Trophoblast cell (in vitro differentiated cells and primary cell): ENCODE measurements at regions not wholly inside any gene's neighbourhood (a gene's known extent, or its start where the extent isn't known, plus 50 kb on each side); places are given as distances from the start of the nearest gene placed in this dataset.
"Not testable (repeated sequence)": the region's sequence is repeated elsewhere in the genome, so short reads cannot be mapped to it uniquely, and the experiment has no call there.

Experiments used
- DNase-seq, 2 donors: peaks; one replicate each; pipeline ENCODE4 v3.0.0-alpha.2; 2016
- H2AFZ ChIP-seq: 2 replicates; pipeline ENCODE4 v1.6.1; 2013; ENCODE audit warnings: low read length, moderate library complexity, mild to moderate bottlenecking; ENCODE audit not compliant: insufficient read depth, poor library complexity
- H2AK5ac ChIP-seq: 2 replicates; pipeline ENCODE4 v1.6.1; 2013; ENCODE audit warnings: mild to moderate bottlenecking, low read length
- H2BK120ac ChIP-seq: 2 replicates; pipeline ENCODE4 v1.6.1; 2013; ENCODE audit warnings: low read length, mild to moderate bottlenecking, moderate library complexity; ENCODE audit not compliant: insufficient read depth, poor library complexity
- H2BK12ac ChIP-seq: 2 replicates; pipeline ENCODE4 v1.6.1; 2013; ENCODE audit warnings: mild to moderate bottlenecking, low read length, moderate library complexity
- H2BK5ac ChIP-seq: 2 replicates; pipeline ENCODE4 v1.6.1; 2013; ENCODE audit warnings: low read length, low read depth, moderate library complexity, mild to moderate bottlenecking; ENCODE audit not compliant: poor library complexity
- H3K14ac ChIP-seq: 2 replicates; pipeline ENCODE4 v1.6.1; 2013; ENCODE audit warnings: mild to moderate bottlenecking, low read length
- H3K18ac ChIP-seq: 2 replicates; pipeline ENCODE4 v1.6.1; 2013; ENCODE audit warnings: mild to moderate bottlenecking, low read length
- H3K23ac ChIP-seq: 2 replicates; pipeline ENCODE4 v1.6.1; 2013; ENCODE audit warnings: low read length
- H3K27ac ChIP-seq: 2 replicates; pipeline ENCODE4 v1.5.1; 2013; ENCODE audit warnings: low read depth, mild to moderate bottlenecking, inconsistent platforms, low read length, moderate library complexity
- H3K27me3 ChIP-seq: 2 replicates; pipeline ENCODE4 v1.6.1; 2013; ENCODE audit warnings: inconsistent platforms, mild to moderate bottlenecking, low read length, moderate library complexity; ENCODE audit not compliant: insufficient read depth
- H3K36me3 ChIP-seq, 2 experiments: 1 replicate in 1 of 2; 2 replicates in 1 of 2; pipeline ENCODE4 v1.6.1; 2013; ENCODE audit warnings: low read length in 2 of 2, mild to moderate bottlenecking in 2 of 2, moderate library complexity in 1 of 2; ENCODE audit not compliant: insufficient read depth in 2 of 2, control insufficient read depth in 1 of 2
- H3K4ac ChIP-seq: 2 replicates; pipeline ENCODE4 v1.6.1; 2013; ENCODE audit warnings: low read depth, mild to moderate bottlenecking, low read length, moderate library complexity
- H3K4me1 ChIP-seq, 2 experiments: 1 replicate in 1 of 2; 2 replicates in 1 of 2; pipeline ENCODE4 v1.6.1; 2013; ENCODE audit warnings: low read length in 2 of 2, mild to moderate bottlenecking in 2 of 2, moderate library complexity in 1 of 2; ENCODE audit not compliant: insufficient read depth in 2 of 2, control insufficient read depth in 1 of 2
- H3K4me2 ChIP-seq: 2 replicates; pipeline ENCODE4 v1.6.1; 2013; ENCODE audit warnings: inconsistent platforms, mild to moderate bottlenecking, low read length, moderate library complexity
- H3K4me3 ChIP-seq: 2 replicates; pipeline ENCODE4 v1.5.1; 2013; ENCODE audit warnings: mild to moderate bottlenecking, low read depth, low read length, inconsistent platforms
- H3K79me1 ChIP-seq: one replicate; pipeline ENCODE4 v1.6.1; 2013; ENCODE audit warnings: low read length
- H3K79me2 ChIP-seq: 2 replicates; pipeline ENCODE4 v1.6.1; 2013; ENCODE audit warnings: low read length, mild to moderate bottlenecking; ENCODE audit not compliant: control insufficient read depth, insufficient read depth, poor library complexity
- H3K9ac ChIP-seq: 2 replicates; pipeline ENCODE4 v1.6.1; 2013; ENCODE audit warnings: mild to moderate bottlenecking, low read length
- H3K9me3 ChIP-seq: 2 replicates; pipeline ENCODE4 v1.6.1; 2013; ENCODE audit warnings: low read depth, mild to moderate bottlenecking, control low read depth, inconsistent platforms, low read length; ENCODE audit not compliant: insufficient read depth
- H4K12ac ChIP-seq: 2 replicates; pipeline ENCODE4 v1.6.1; 2013; ENCODE audit warnings: low read depth, mild to moderate bottlenecking, low read length, moderate library complexity
- H4K8ac ChIP-seq: 2 replicates; pipeline ENCODE4 v1.6.1; 2013; ENCODE audit warnings: low read depth, mild to moderate bottlenecking, low read length, moderate library complexity
- H4K91ac ChIP-seq: one replicate; pipeline ENCODE4 v1.6.1; 2013; ENCODE audit warnings: low read depth, mild to moderate bottlenecking, low read length, moderate library complexity
- WGBS: extraction: QIAGEN DNeasy Blood & Tissue Kit; methylation state at CpG from one replicate; pipeline ENCODE4 v1.1.7; 2013; ENCODE audit warnings: missing lambda C conversion rate; ENCODE audit not compliant: insufficient read length, insufficient coverage; ENCODE audit errors: extremely low coverage; 5-methylcytosine and 5-hydroxymethylcytosine counted together

GRCh38 chr3:75235631-75236030, 428.5 kb upstream of the FRG2C start:
- DNase-seq: no peak
- Histone ChIP-seq H3K23ac (no peak overlapping the region), H4K91ac (no peak overlapping the region), H4K12ac (no peak overlapping the region), H4K8ac (no peak overlapping the region), H3K79me1 (no peaks in the 10 kb centered on the region), H3K9me3 (no peaks in the 10 kb centered on the region), H2AK5ac (no peak overlapping the region), H3K9ac (no peak overlapping the region), H3K4me1 (no peaks in the 10 kb centered on the region), H2BK5ac (no peak overlapping the region), H3K79me2 (no peaks in the 10 kb centered on the region), H3K4me2 (no peak overlapping the region), H3K27ac (no peak overlapping the region), H3K4me3 (no peak overlapping the region), H3K14ac (no peak overlapping the region), H3K36me3 (no peaks in the 10 kb centered on the region), H2AFZ (no peak overlapping the region), H3K18ac (no peak overlapping the region), H3K4ac (no peak overlapping the region), H2BK12ac (no peak overlapping the region), H3K27me3 (no peaks in the 10 kb centered on the region), H2BK120ac (no peak overlapping the region)
- WGBS: no CpG with 5 or more reads among the region's 4 CpGs

GRCh38 chr3:75237053-75237452, 427.1 kb upstream of the FRG2C start:
- no peaks in the 10 kb centered on the region for H3K9me3 ChIP-seq
- no peaks in the 10 kb centered on the region for H3K27me3 ChIP-seq
- H3K79me1 ChIP-seq: no peaks in the 10 kb centered on the region
- no peak overlapping the region for H3K4me3 ChIP-seq
- no peak overlapping the region for H4K8ac ChIP-seq
- H4K12ac ChIP-seq: no peak overlapping the region
- no peak overlapping the region for H2AK5ac ChIP-seq
- no CpG with 5 or more reads among the region's 1 CpG for WGBS
- no peak overlapping the region for H3K18ac ChIP-seq
- no peak overlapping the region for H3K9ac ChIP-seq
- DNase-seq: peak in 1 of 2 donors; percentile 64
- no peaks in the 10 kb centered on the region for H3K79me2 ChIP-seq
- no peak overlapping the region for H2BK12ac ChIP-seq
- no peak overlapping the region for H3K4me2 ChIP-seq
- H2BK5ac ChIP-seq: no peak overlapping the region
- H4K91ac ChIP-seq: no peak overlapping the region
- H3K4me1 ChIP-seq: no peaks in the 10 kb centered on the region
- H3K27ac ChIP-seq: no peak overlapping the region
- H2AFZ ChIP-seq: no peak overlapping the region
- no peaks in the 10 kb centered on the region for H3K36me3 ChIP-seq
- H3K4ac ChIP-seq: no peak overlapping the region
- no peak overlapping the region for H3K23ac ChIP-seq
- no peak overlapping the region for H2BK120ac ChIP-seq
- no peak overlapping the region for H3K14ac ChIP-seq

DNA sequence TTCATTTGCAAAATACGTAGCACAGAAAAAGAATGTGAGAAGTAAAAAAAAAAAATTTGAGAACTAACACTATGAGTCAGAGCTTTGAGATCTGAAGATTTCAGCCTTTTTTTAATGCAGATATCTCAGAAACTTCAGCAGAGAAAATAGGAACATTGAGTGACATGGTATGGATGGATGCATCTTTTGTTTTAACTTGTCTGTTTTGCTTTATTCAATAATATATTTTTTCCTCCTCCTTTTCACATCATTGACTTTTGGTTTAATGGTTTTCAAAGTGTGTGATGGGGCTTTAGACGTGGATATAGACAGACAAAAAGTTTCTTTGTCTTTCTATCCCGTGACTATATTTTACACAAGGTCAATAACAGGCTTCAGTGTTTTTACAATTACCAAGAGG, 426.7 kb upstream of the FRG2C start:
- Histone ChIP-seq H3K79me2 (no peaks in the 10 kb centered on the region), H3K36me3 (no peaks in the 10 kb centered on the region), H2BK5ac (no peak overlapping the region), H2BK12ac (no peak overlapping the region), H3K79me1 (no peaks in the 10 kb centered on the region), H3K27ac (no peak overlapping the region), H3K4me1 (no peaks in the 10 kb centered on the region), H3K14ac (no peak overlapping the region), H4K91ac (no peak overlapping the region), H2AFZ (no peak overlapping the region), H3K18ac (no peak overlapping the region), H3K27me3 (no peaks in the 10 kb centered on the region), H3K23ac (no peak overlapping the region), H3K4me2 (no peak overlapping the region), H3K4ac (no peak overlapping the region), H4K8ac (no peak overlapping the region), H3K9me3 (no peaks in the 10 kb centered on the region), H4K12ac (no peak overlapping the region), H3K9ac (no peak overlapping the region), H2BK120ac (no peak overlapping the region), H2AK5ac (no peak overlapping the region), H3K4me3 (no peak overlapping the region)
- peak in 1 of 2 donors; percentile 61 for DNase-seq
- WGBS: no CpG with 5 or more reads among the region's 3 CpGs

GRCh38 chr3:75241226-75241962, 422.7 kb upstream of the FRG2C start:
- H3K27me3 ChIP-seq, H2BK5ac ChIP-seq, H2AFZ ChIP-seq: not testable (repeated sequence)

More at GRCh38 chr3:75241226-75241962, 422.7 kb upstream of the FRG2C start:
- WGBS: no CpG with 5 or more reads among the region's 5 CpGs
- H3K27ac ChIP-seq, H2BK120ac ChIP-seq, H3K9ac ChIP-seq, H3K79me1 ChIP-seq, H4K91ac ChIP-seq, H3K23ac ChIP-seq, H3K18ac ChIP-seq, H3K79me2 ChIP-seq, H3K9me3 ChIP-seq, H3K4me3 ChIP-seq, DNase-seq, H2AK5ac ChIP-seq, H3K4me1 ChIP-seq, H3K14ac ChIP-seq, H4K8ac ChIP-seq, H3K4ac ChIP-seq, H3K4me2 ChIP-seq, H3K36me3 ChIP-seq, H4K12ac ChIP-seq, H2BK12ac ChIP-seq: not testable (repeated sequence)
